ENCODE measurements at regions not wholly inside any gene's neighbourhood (a gene's known extent, or its start where the extent isn't known, plus 50 kb on each side); places are given as distances from the start of the nearest gene placed in this dataset.

GRCh38 chr9:15032860-15033259, 122.6 kb upstream of the FREM1 start:
- 94% methylated on average over 1 of the region's 1 CpG for WGBS (ENCODE audit: low lambda C conversion rate)
- Histone ChIP-seq H2AFZ (ENCODE audit: low read depth) (no peak overlapping the region), H4K20me1 (ENCODE audit: insufficient read depth) (no peaks in the 10 kb centered on the region), H3K4me1 (ENCODE audit: control insufficient read depth in 1 of 2, insufficient read depth in 2 of 2, low read depth in 1 of 2, low read length in 1 of 2) (no peaks in the 10 kb centered on the region), H3K36me3 (replicated peaks in 1 of 2; ENCODE audit: control insufficient read depth in 1 of 2, insufficient read depth in 2 of 2, low read length in 1 of 2) (no peaks in the 10 kb centered on the region), H3K4me2 (no peak overlapping the region), H3K9ac (no peak overlapping the region), H3F3A (replicated peaks; ENCODE audit: insufficient read depth) (no peaks in the 10 kb centered on the region), H3K9me3 (no peaks in the 10 kb centered on the region), H3K4me3 (ENCODE audit: low read depth in 2 of 2, low read length in 1 of 2) (no peak overlapping the region), H3K27me3 (ENCODE audit: insufficient read depth) (no peaks in the 10 kb centered on the region), H3K9me2 (no peaks in the 10 kb centered on the region), H3K79me2 (ENCODE audit: insufficient read depth) (no peaks in the 10 kb centered on the region), H3K27ac (ENCODE audit: low read depth in 2 of 2, low read length in 1 of 2) (no peak overlapping the region)
- POLR2A ChIA-PET = interaction anchor here (0.5 kb wide), 1 partner anchor 9 kb away, joined by 3 read pairs; no protein-coding TSS in a partner anchor
- CTCF ChIA-PET = no interaction called here
- TF ChIP-seq GABPA (IDR thresholded peaks at IDR 0.05; ENCODE audit: low read depth) (no peak), POLR2AphosphoS5 (IDR thresholded peaks at IDR 0.05; ENCODE audit: low read depth, low read length) (no peak), EP300 (IDR thresholded peaks at IDR 0.05; ENCODE audit: borderline replicate concordance in 1 of 2, low read depth in 1 of 2, low read length in 1 of 2) (no peak), MAX (IDR thresholded peaks at IDR 0.05; ENCODE audit: low read depth) (no peak), NFIC (IDR thresholded peaks at IDR 0.05; ENCODE audit: borderline replicate concordance) (no peak), ELF1 (IDR thresholded peaks at IDR 0.05) (no peak), FOXM1 (IDR thresholded peaks at IDR 0.05; ENCODE audit: low read depth) (no peak), MEF2A (IDR thresholded peaks at IDR 0.05; ENCODE audit: borderline replicate concordance, low read depth) (no peak), RXRA (IDR thresholded peaks at IDR 0.05; ENCODE audit: borderline replicate concordance, low read depth) (no peak), REST (IDR thresholded peaks at IDR 0.05; ENCODE audit: low read depth, low read length) (no peak), TEAD4 (IDR thresholded peaks at IDR 0.05; ENCODE audit: borderline replicate concordance, insufficient read depth) (no peak), SMC3 (IDR thresholded peaks at IDR 0.05; ENCODE audit: low read depth, low read length) (no peak), RAD21 (IDR thresholded peaks at IDR 0.05; ENCODE audit: low read length) (no peak), JUND (IDR thresholded peaks at IDR 0.05) (no peak), ZBTB33 (IDR thresholded peaks at IDR 0.05; ENCODE audit: borderline replicate concordance, low read depth) (no peak)
- TF ChIP-seq, protein P1, sequence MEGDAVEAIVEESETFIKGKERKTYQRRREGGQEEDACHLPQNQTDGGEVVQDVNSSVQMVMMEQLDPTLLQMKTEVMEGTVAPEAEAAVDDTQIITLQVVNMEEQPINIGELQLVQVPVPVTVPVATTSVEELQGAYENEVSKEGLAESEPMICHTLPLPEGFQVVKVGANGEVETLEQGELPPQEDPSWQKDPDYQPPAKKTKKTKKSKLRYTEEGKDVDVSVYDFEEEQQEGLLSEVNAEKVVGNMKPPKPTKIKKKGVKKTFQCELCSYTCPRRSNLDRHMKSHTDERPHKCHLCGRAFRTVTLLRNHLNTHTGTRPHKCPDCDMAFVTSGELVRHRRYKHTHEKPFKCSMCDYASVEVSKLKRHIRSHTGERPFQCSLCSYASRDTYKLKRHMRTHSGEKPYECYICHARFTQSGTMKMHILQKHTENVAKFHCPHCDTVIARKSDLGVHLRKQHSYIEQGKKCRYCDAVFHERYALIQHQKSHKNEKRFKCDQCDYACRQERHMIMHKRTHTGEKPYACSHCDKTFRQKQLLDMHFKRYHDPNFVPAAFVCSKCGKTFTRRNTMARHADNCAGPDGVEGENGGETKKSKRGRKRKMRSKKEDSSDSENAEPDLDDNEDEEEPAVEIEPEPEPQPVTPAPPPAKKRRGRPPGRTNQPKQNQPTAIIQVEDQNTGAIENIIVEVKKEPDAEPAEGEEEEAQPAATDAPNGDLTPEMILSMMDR (IDR thresholded peaks at IDR 0.05) = no peak
- TF ChIP-seq, protein P2, sequence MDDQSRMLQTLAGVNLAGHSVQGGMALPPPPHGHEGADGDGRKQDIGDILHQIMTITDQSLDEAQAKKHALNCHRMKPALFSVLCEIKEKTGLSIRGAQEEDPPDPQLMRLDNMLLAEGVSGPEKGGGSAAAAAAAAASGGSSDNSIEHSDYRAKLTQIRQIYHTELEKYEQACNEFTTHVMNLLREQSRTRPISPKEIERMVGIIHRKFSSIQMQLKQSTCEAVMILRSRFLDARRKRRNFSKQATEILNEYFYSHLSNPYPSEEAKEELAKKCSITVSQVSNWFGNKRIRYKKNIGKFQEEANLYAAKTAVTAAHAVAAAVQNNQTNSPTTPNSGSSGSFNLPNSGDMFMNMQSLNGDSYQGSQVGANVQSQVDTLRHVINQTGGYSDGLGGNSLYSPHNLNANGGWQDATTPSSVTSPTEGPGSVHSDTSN (IDR thresholded peaks at IDR 0.05) = no peak
- DNase-seq = no peak

Measured in SK-N-SH (cell line).